Astrocyte of the hippocampus (primary cell): ENCODE measurements at regions not wholly inside any gene's neighbourhood (a gene's known extent, or its start where the extent isn't known, plus 50 kb on each side); places are given as distances from the start of the nearest gene placed in this dataset.
"Not testable (repeated sequence)": the region's sequence is repeated elsewhere in the genome, so short reads cannot be mapped to it uniquely, and the experiment has no call there.

ENCODE experiments used
- DNase-seq: peaks from one replicate; pipeline ENCODE4 v3.0.0; 2011; ENCODE audit warnings: low read depth, low spot score

- DNase-seq: no peak
These were observed 133.4 kb downstream of the EHF start for GRCh38 chr11:34754171-34754823.

DNA sequence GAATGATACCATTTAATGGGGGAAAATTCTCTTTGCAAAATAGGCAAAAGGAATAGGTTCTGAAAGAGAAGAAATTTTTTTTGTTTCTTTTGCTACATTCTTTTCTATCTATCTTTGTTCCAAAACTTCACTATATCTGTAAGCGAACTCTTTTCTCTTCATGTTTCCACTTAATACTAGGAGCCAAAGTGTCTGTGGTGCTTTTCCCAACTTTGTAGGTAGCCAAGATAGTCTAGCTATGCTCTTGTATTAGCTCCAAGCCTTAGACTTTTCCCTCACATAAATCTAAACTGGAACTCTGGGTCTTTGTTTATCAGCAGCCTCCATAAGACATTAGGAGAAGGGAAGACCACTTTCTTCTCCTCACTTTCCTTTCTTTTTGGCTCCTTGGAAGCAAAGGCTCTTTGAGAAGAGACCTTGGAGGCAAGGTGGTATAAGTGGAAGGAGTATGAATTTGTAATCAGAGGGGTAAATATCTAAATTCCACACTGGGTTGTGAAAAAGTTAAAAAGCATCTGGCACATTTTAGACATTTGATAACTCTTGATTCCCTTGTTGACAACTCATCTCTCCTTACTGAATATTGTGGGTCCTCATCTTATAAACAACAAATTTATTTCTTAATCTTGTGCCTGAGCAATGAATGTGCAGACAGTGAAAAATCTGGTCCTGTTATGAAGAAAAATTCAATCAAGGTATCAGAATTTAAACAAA, 130.0 kb downstream of the EHF start:
- DNase-seq: peak; percentile 25

- peak; percentile 95 for DNase-seq
These were observed 129.1 kb downstream of the EHF start for GRCh38 chr11:34749666-34750659.

DNA sequence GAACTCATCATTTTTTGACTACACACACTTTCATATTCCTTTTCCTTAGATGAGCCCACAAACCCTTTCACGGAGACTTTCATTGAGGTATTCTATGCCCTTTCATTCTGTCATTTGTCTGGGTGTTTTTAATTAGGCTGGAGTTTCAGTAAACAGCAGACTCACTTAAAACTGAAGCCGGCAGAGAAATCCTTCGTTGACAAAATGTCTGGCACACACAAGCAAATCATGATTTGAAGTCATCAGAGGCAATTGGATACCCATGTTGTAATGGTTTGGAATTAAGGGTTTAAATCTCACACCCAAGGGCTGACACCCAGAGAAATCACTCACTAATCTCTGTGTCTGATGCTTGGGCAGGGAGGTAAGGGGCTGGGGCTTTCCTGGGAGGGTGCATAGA, 127.1 kb downstream of the EHF start:
- no peak for DNase-seq

DNA sequence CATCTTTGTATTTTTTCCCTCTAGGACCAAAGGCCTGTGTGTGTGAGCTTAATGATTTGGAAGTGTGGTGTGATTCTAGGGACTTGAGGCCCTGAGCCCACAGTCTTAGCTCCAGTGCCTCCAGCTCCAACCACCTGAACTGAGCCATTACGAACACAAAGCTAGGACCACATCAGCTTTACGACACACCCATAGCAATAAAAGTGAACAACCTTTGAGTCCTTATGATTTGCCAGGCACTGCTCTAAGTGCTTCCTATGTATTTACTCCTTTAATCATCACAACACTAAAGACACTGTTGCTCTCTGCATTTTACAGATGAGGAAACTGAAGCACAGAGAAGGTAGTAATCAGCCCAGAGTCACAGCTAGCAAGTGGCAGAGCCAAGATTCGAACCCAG, 126.4 kb downstream of the EHF start:
- DNase-seq: no peak

GRCh38 chr11:34745195-34745594, 124.3 kb downstream of the EHF start:
- peak; percentile 23 for DNase-seq

DNA sequence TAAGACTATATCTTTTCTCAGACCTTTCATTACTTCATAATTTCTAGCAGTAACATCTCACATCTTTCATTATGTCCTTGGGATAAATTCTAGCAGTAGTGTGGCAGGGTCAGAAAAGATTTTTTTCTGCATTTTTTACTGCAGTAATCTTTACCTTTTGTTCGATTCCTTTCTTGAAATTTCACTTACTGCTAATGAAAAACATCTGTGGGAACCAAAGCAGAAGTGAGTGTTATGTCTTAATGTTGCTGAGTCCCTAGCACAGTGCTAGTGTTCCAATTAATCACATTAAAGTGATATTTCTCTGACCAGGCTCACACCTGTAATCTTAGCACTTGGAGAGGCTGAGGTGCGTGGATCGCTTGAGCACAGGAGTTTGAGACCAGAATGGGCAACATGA, 123.6 kb downstream of the EHF start:
- DNase-seq: no peak

GRCh38 chr11:34738237-34738636, 117.3 kb downstream of the EHF start:
- DNase-seq: no peak

- DNase-seq: no peak
These were observed 111.9 kb downstream of the EHF start for GRCh38 chr11:34732831-34733230.

DNA sequence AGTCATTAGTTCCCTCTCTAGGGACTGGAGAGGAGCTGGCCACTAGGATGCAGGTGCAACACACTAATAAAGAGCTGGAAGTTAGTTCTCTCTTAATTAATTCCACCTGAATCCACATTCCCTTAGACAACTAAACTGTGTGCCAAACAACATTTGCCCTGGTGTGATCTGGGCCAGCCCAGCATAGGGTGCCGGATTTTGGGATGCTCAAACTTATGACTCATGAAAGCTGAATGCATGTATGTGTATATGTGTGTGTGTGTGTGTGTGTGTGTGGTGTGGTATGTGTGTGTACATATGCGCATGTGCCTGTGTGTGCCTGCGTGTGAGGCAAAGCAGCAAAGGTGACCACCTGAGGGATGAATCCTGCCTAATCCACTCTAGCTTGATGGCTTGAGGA, 110.7 kb downstream of the EHF start:
- DNase-seq: no peak

GRCh38 chr11:34730544-34731295, 109.8 kb downstream of the EHF start:
- DNase-seq: no peak

DNA sequence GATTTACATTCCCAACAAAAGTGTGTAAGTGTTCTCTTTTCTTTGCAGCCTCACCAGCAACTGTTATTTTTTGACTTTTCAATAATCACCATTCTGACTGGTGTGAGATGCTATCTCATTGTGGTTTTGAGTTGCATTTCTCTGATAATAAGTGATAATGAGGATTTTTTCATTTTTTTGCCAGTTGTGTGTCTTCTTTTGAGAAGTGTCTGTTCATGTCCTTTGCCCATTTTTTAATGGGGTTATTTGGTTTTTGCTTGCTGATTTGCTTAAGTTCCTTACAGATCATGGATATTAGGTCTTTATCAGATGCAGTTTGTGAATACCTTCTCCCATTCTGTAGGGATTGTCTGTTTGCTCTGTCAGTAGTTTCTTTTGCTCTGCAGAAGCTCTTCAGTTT, 107.7 kb downstream of the EHF start:
- no peak for DNase-seq

- DNase-seq: no peak
These were observed 106.4 kb downstream of the EHF start for GRCh38 chr11:34727228-34727737.

- no peak for DNase-seq
These were observed 104.1 kb downstream of the EHF start for GRCh38 chr11:34724973-34725372.

DNA sequence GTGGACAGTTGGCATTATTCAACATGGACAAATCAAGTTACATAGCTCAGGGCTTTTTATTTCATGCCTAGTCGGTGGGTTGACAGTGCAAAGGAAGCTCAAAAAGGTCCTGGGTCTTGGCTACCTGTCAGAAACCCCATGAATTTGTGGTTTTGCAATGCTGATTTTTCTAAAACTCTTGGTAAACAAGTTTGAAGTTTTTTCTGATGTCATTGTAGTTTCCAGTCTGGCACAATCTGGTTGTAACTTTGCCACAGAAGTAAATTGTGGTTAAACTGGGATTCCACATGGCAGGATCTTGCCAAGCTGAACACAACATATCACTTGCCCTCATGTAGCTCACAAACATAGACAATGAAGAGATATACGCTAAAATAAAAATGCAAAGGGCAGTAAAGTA, 100.8 kb downstream of the EHF start:
- DNase-seq: peak; percentile 48

DNA sequence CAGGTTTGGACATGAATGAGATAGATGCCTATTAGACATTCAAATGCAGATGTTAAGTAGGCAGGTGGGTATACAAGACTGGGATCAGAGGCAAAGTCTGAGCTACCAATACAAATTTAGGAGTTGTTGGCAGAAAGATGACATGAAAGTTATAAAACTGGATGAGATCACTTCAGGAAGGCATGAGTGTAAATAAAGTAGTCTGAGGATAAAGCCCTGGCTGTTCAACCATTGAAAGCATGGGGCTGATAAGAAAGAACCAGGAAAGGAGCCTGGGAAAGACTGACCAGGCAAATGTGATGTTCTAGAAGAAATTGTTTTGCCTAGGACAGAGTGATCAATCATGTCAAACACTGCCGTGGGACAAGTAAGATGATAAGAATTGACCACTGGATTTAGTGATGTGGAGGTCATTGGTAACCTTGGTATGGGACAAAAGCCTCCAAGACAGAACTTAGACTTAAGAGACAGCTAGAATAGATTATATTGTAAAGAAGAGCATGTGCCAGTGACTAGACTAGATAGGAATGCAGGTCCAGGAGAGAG, 98.5 kb downstream of the EHF start:
- DNase-seq: no peak

GRCh38 chr11:34713631-34714030, 92.7 kb downstream of the EHF start:
- DNase-seq: not testable (repeated sequence)
